H1 (cell line): ENCODE measurements at regions not wholly inside any gene's neighbourhood (a gene's known extent, or its start where the extent isn't known, plus 50 kb on each side); places are given as distances from the start of the nearest gene placed in this dataset.

Experiments used
- CTCF ChIA-PET: fragments of 300-600 bp; sonication (Branson Sonifier 250); formaldehyde crosslinking; loops from one replicate; lab custom pipeline; 2021; ENCODE audit not compliant: partially characterized antibody; lab: Charles Lee
- POLR2A ChIA-PET: fragments of 300-600 bp; sonication (Branson Sonifier 250); formaldehyde crosslinking; loops from one replicate; lab custom pipeline; 2021; ENCODE audit warnings: inconsistent platforms; ENCODE audit not compliant: partially characterized antibody; lab: Charles Lee
- DNase-seq, 2 experiments: peaks; one replicate each; pipeline versions ENCODE4 v3.0.0 to v3.0.0-alpha.2; 2010 to 2022; ENCODE audit warnings: low spot score in 2 of 2, low read depth in 1 of 2, mixed read lengths in 1 of 2
- FAIRE-seq: peaks from 2 replicates; lab custom pipeline; 2011; peaks lifted over from hg19 to GRCh38; lab: Jason Lieb, UNC
- H2AFZ ChIP-seq: 2 replicates; pipeline ENCODE4 v1.8.1; 2012; ENCODE audit warnings: low read length, inconsistent platforms
- H2AK5ac ChIP-seq: 2 replicates; pipeline ENCODE4 v1.6.1; 2013; ENCODE audit warnings: low read depth, low read length
- H2BK120ac ChIP-seq: replicated peaks from 2 replicates; pipeline ENCODE3; 2013; ENCODE audit warnings: low read depth, low read length, inconsistent platforms
- H2BK12ac ChIP-seq: 2 replicates; pipeline ENCODE4 v1.6.1; 2013; ENCODE audit warnings: low read depth, low read length
- H2BK15ac ChIP-seq: 2 replicates; pipeline ENCODE4 v1.6.1; 2013; ENCODE audit warnings: low read length
- H2BK20ac ChIP-seq: 2 replicates; pipeline ENCODE4 v1.6.1; 2013; ENCODE audit warnings: low read length
- H2BK5ac ChIP-seq: 2 replicates; pipeline ENCODE4 v1.6.1; 2013; ENCODE audit warnings: low read depth, low read length
- H3K14ac ChIP-seq: 2 replicates; pipeline ENCODE4 v1.6.1; 2013; ENCODE audit warnings: inconsistent platforms; ENCODE audit not compliant: insufficient read length
- H3K18ac ChIP-seq: 2 replicates; pipeline ENCODE4 v1.6.1; 2013; ENCODE audit warnings: low read length; ENCODE audit errors: extremely low read depth
- H3K23ac ChIP-seq: 2 replicates; pipeline ENCODE4 v1.6.1; 2013; ENCODE audit warnings: inconsistent platforms; ENCODE audit not compliant: insufficient read length
- H3K23me2 ChIP-seq: 2 replicates; pipeline ENCODE4 v1.6.1; 2013; ENCODE audit warnings: low read depth, low read length
- H3K27ac ChIP-seq: 2 replicates; pipeline ENCODE4 v1.6.1; 2011; ENCODE audit warnings: low read depth, low read length, inconsistent platforms
- H3K27me3 ChIP-seq, 4 experiments: replicated peaks in 1 of 4; 1 replicate in 1 of 4; 2 replicates in 3 of 4; pipeline versions ENCODE4 v1.6.1 to v1.8.1; 2011 to 2013; ENCODE audit warnings: low read length in 3 of 4, mild to moderate bottlenecking in 3 of 4, inconsistent platforms in 2 of 4, mixed read lengths in 2 of 4, moderate library complexity in 1 of 4; ENCODE audit not compliant: control insufficient read depth in 3 of 4, insufficient read depth in 3 of 4; ENCODE audit errors: extremely low read depth in 1 of 4
- H3K36me3 ChIP-seq, 4 experiments: 2 replicates each; pipeline versions ENCODE4 v1.6.1 to v1.8.1; 2011 to 2013; ENCODE audit warnings: mild to moderate bottlenecking in 4 of 4, low read length in 3 of 4, moderate library complexity in 2 of 4, control low read depth in 1 of 4, inconsistent platforms in 1 of 4; ENCODE audit not compliant: insufficient read depth in 4 of 4, control insufficient read depth in 2 of 4
- H3K4ac ChIP-seq: replicated peaks from 2 replicates; pipeline ENCODE3; 2013; ENCODE audit warnings: low read length, low read depth, mixed read lengths, inconsistent platforms; ENCODE audit not compliant: insufficient read length
- H3K4me1 ChIP-seq, 4 experiments: replicated peaks in 1 of 4; 1 replicate in 1 of 4; 2 replicates in 3 of 4; pipeline versions ENCODE4 v1.6.1 to v1.8.1; 2011 to 2013; ENCODE audit warnings: low read length in 3 of 4, inconsistent platforms in 2 of 4, mixed read lengths in 1 of 4; ENCODE audit not compliant: insufficient read depth in 4 of 4, control insufficient read depth in 3 of 4
- H3K4me2 ChIP-seq, 2 experiments: 2 replicates each; pipeline versions ENCODE4 v1.6.1 to v1.8.1; 2011 to 2013; ENCODE audit warnings: low read depth in 2 of 2, low read length in 2 of 2, control low read depth in 1 of 2, inconsistent platforms in 1 of 2, mild to moderate bottlenecking in 1 of 2; ENCODE audit not compliant: insufficient read depth in 1 of 2
- H3K4me3 ChIP-seq, 4 experiments: fragments of 200-600, 300-600 bp in 1 of 4; sonication (generic), shearing (Covaris generic), sonication (Bioruptor Twin) in 1 of 4; 2 replicates each; pipeline versions ENCODE4 v1.5.1 to v1.8.1; 2011 to 2016; ENCODE audit warnings: low read length in 4 of 4, low read depth in 3 of 4, control low read depth in 2 of 4, inconsistent platforms in 2 of 4, mild to moderate bottlenecking in 2 of 4, mixed read lengths in 1 of 4, moderate library complexity in 1 of 4; ENCODE audit not compliant: insufficient read depth in 2 of 4; ENCODE audit errors: extremely low read depth in 1 of 4
- H3K56ac ChIP-seq: replicated peaks from 2 replicates; pipeline ENCODE3; 2013; ENCODE audit warnings: low read depth, mild to moderate bottlenecking, mixed read lengths, low read length, inconsistent platforms; ENCODE audit not compliant: insufficient read length
- H3K79me1 ChIP-seq: 2 replicates; pipeline ENCODE4 v1.6.1; 2013; ENCODE audit warnings: low read depth, low read length, control low read depth
- H3K79me2 ChIP-seq, 2 experiments: 2 replicates each; pipeline versions ENCODE4 v1.6.1 to v1.8.1; 2012 to 2013; ENCODE audit warnings: low read length in 2 of 2, mild to moderate bottlenecking in 2 of 2, inconsistent platforms in 1 of 2; ENCODE audit not compliant: insufficient read depth in 2 of 2, control insufficient read depth in 1 of 2
- H3K9ac ChIP-seq, 4 experiments: replicated peaks in 1 of 4; 1 replicate in 1 of 4; 2 replicates in 3 of 4; pipeline versions ENCODE4 v1.6.1 to v1.8.1; 2011 to 2013; ENCODE audit warnings: low read depth in 3 of 4, low read length in 3 of 4, control low read depth in 2 of 4, mild to moderate bottlenecking in 2 of 4, moderate library complexity in 2 of 4, inconsistent platforms in 1 of 4; ENCODE audit errors: extremely low read depth in 1 of 4
- H3K9me3 ChIP-seq, 2 experiments: 2 replicates each; pipeline versions ENCODE4 v1.6.1 to v1.8.1; 2012 to 2013; ENCODE audit warnings: mild to moderate bottlenecking in 2 of 2, moderate library complexity in 2 of 2, control low read depth in 1 of 2, inconsistent platforms in 1 of 2, low read depth in 1 of 2, low read length in 1 of 2, mixed read lengths in 1 of 2; ENCODE audit not compliant: insufficient read depth in 2 of 2
- H4K20me1 ChIP-seq, 2 experiments: replicated peaks in 1 of 2; 2 replicates each; pipeline versions ENCODE3 to v1.8.1; 2011 to 2013; ENCODE audit warnings: inconsistent platforms in 2 of 2, low read length in 2 of 2, mild to moderate bottlenecking in 1 of 2; ENCODE audit not compliant: insufficient read depth in 2 of 2, control insufficient read depth in 1 of 2
- H4K5ac ChIP-seq: 2 replicates; pipeline ENCODE4 v1.6.1; 2013; ENCODE audit warnings: low read length, low read depth, mixed read lengths, inconsistent platforms; ENCODE audit not compliant: insufficient read length
- H4K8ac ChIP-seq: 2 replicates; pipeline ENCODE4 v1.8.0; 2013; ENCODE audit warnings: mild to moderate bottlenecking, moderate library complexity, low read length, inconsistent platforms; ENCODE audit not compliant: insufficient read depth; ENCODE audit errors: extremely low read depth
- H4K91ac ChIP-seq: replicated peaks from 2 replicates; pipeline ENCODE3; 2013; ENCODE audit warnings: low read length, mixed read lengths, inconsistent platforms; ENCODE audit not compliant: insufficient read length
- FOSL1 ChIP-seq: IDR thresholded peaks from 2 replicates; pipeline ENCODE4 v1.6.1; 2011; ENCODE audit warnings: mild to moderate bottlenecking, low read depth, low read length, moderate library complexity; ENCODE audit not compliant: insufficient read depth
- NANOG ChIP-seq: IDR thresholded peaks from 2 replicates; pipeline ENCODE4 v1.6.1; 2011; ENCODE audit warnings: low read length, low read depth, mild to moderate bottlenecking, inconsistent platforms; ENCODE audit not compliant: insufficient read depth, poor library complexity, severe bottlenecking
- NRF1 ChIP-seq: IDR thresholded peaks from 2 replicates; pipeline ENCODE4 v1.6.1; 2011; ENCODE audit warnings: mild to moderate bottlenecking, low read depth, low read length, improper control_type of control experiment
- PHF8 ChIP-seq: fragments of 200-600 bp; sonication (generic); conservative IDR thresholded peaks from 2 replicates; pipeline ENCODE4 v1.7.1; 2012; ENCODE audit warnings: low read depth, mild to moderate bottlenecking, inconsistent platforms, low read length, moderate library complexity
- POLR2AphosphoS5 ChIP-seq: IDR thresholded peaks from 2 replicates; pipeline ENCODE4 v1.6.1; 2011; ENCODE audit warnings: low read depth, low read length
- POU5F1 ChIP-seq: IDR thresholded peaks from 2 replicates; pipeline ENCODE4 v1.6.1; 2011; ENCODE audit warnings: low read depth, mild to moderate bottlenecking, low read length, moderate library complexity
- SP2 ChIP-seq: IDR thresholded peaks from 2 replicates; pipeline ENCODE4 v1.6.1; 2012; ENCODE audit warnings: mild to moderate bottlenecking, low read length, inconsistent platforms
- SP4 ChIP-seq: IDR thresholded peaks from 2 replicates; pipeline ENCODE4 v1.6.1; 2012; ENCODE audit warnings: low read length, inconsistent platforms
- TAF1 ChIP-seq: IDR thresholded peaks from 2 replicates; pipeline ENCODE4 v1.6.1; 2011; ENCODE audit warnings: mild to moderate bottlenecking, low read depth, low read length
- TAF7 ChIP-seq: optimal IDR thresholded peaks from 2 replicates; pipeline ENCODE3; 2011; ENCODE audit warnings: low read depth, mild to moderate bottlenecking, inconsistent platforms, low read length, moderate library complexity, borderline replicate concordance

GRCh38 chr14:26913786-26914185 lies 316.0 kb upstream of the NOVA1 start:
- TF ChIP-seq NRF1 = no peak
- no peak for TF ChIP-seq PHF8
- no peak for TF ChIP-seq TAF1
- TF ChIP-seq TAF7 = no peak
- no peak for TF ChIP-seq SP2
- TF ChIP-seq POLR2AphosphoS5 = no peak
- no peak for TF ChIP-seq NANOG
- TF ChIP-seq FOSL1 = no peak
- TF ChIP-seq POU5F1 = no peak
- no peak for TF ChIP-seq SP4
- Histone ChIP-seq H3K4me2 (no peak overlapping the region), H2AFZ (no peak overlapping the region), H3K36me3 (no peaks in the 10 kb centered on the region), H2BK20ac (no peak overlapping the region), H3K9me3 (no peaks in the 10 kb centered on the region; a peak in 1 of 4 replicates), H3K56ac (no peak overlapping the region), H3K27ac (no peak overlapping the region), H3K27me3 (no peaks in the 10 kb centered on the region), H4K8ac (no peak overlapping the region), H3K23ac (no peak overlapping the region), H2BK15ac (no peak overlapping the region), H3K4me3 (no peak overlapping the region), H4K20me1 (no peaks in the 10 kb centered on the region), H3K4ac (no peak overlapping the region), H2AK5ac (no peak overlapping the region), H3K79me2 (no peaks in the 10 kb centered on the region), H3K4me1 (no peaks in the 10 kb centered on the region), H3K18ac (no peak overlapping the region), H4K5ac (no peak overlapping the region), H4K91ac (no peak overlapping the region), H3K9ac (no peak overlapping the region), H3K23me2 (no peaks in the 10 kb centered on the region), H2BK5ac (no peak overlapping the region), H3K79me1 (no peaks in the 10 kb centered on the region), H2BK12ac (no peak overlapping the region), H3K14ac (no peak overlapping the region), H2BK120ac (no peak overlapping the region)
- ChIA-PET CTCF (interaction anchor here (0.8 kb wide), 1 partner anchor 27 kb away, joined by 3 read pairs; no protein-coding TSS in a partner anchor), POLR2A (no interaction called here)
- no peak for DNase-seq
- no peak for FAIRE-seq
